ENCODE measurements at regions not wholly inside any gene's neighbourhood (a gene's known extent, or its start where the extent isn't known, plus 50 kb on each side); places are given as distances from the start of the nearest gene placed in this dataset.

DNA sequence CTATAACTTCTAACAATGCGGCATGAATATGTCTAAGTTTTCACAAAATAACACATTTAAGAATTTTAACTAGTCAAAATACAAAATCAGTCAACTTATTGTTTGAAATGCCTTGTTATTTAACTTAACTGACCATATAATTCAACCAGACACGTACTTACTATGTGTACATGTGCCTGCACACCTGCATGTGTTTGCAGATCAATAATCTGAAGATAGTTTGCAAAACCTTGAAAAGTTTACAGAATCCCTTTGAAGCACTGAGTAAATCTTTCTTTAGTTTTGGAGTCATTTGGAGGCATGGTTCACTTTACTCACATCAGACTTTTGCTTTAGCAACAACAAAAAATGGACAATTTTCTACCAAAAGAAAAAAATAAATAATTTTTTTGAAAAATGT lies 363.8 kb downstream of the PMP22 start:
- no peaks in the 10 kb centered on the region for H3K36me3 ChIP-seq (ENCODE audit: control insufficient read depth in 5 of 5, insufficient read depth in 5 of 5, low read length in 5 of 5)
- H3K9me3 ChIP-seq (ENCODE audit: control insufficient read depth in 5 of 5, low read length in 5 of 5) = peaks cover 0 to 4% (median 2%) of the 10 kb centered on the region in 5 donors
- no peak overlapping the region for H3K27ac ChIP-seq (ENCODE audit: low read depth, low read length)
- H3K4me1 ChIP-seq (ENCODE audit: control insufficient read depth in 5 of 5, insufficient read depth in 5 of 5, low read length in 5 of 5) = no peaks in the 10 kb centered on the region
- H3K4me3 ChIP-seq (ENCODE audit: low read depth in 1 of 5, low read length in 5 of 5) = no peak overlapping the region
- H3K27me3 ChIP-seq (ENCODE audit: control insufficient read depth in 5 of 5, insufficient read depth in 4 of 5, low read length in 5 of 5) = no peaks in the 10 kb centered on the region
- H3K9ac ChIP-seq (ENCODE audit: low read length in 5 of 5) = no peak overlapping the region

DNA sequence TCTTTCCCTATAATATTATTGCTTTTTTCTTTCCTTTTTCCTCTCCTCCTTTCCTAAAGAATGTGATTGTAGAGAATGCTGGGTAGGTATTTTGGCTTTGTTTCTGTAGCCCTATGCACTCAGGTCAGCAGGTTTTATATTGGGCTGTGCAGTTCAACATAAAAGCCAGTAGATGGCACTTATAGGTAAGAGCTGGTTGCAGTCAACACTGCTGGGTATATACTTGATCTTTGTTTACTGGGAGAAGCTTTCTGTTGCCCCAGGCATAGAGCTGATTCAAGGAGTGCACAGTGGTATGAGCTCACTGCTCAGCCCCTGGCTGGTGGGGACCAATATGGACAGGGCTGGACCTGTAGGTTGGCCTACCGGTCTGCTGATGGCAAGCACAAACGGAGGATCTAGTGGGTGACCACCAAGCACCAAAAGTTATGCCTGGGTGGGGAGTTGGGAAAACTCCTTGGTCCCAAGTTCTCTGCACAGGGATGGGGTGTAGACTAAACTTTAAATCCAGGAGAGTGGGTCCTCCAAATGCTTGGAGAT lies 378.9 kb downstream of the PMP22 start:
- H3K9me3 ChIP-seq (ENCODE audit: control insufficient read depth in 5 of 5, low read length in 5 of 5) = peaks cover 11 to 26% (median 19%) of the 10 kb centered on the region in 5 donors

DNA sequence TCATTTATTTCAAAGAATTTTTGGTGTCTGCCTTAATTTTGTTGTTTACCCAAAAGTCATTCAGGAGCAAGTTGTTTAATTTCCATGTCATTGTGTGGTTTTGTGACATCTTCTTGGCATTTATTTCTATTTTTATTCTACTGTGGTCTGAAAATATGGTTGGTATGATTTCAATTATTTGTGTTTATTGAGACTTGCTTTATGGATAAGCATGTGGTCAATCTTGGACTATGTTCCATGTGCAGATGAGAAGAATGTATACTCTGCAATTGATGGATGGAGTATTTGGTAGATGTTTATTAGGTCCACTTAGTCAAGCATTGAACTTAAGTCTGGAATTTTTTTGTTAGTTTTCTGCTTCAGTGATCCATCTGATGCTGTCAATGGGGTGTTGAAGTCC lies 383.0 kb downstream of the PMP22 start:
- Histone ChIP-seq H3K4me3 (ENCODE audit: low read depth in 1 of 5, low read length in 5 of 5) (no peak overlapping the region), H3K27me3 (ENCODE audit: control insufficient read depth in 5 of 5, insufficient read depth in 4 of 5, low read length in 5 of 5) (no peaks in the 10 kb centered on the region), H3K36me3 (ENCODE audit: control insufficient read depth in 5 of 5, insufficient read depth in 5 of 5, low read length in 5 of 5) (no peaks in the 10 kb centered on the region), H3K9me3 (ENCODE audit: control insufficient read depth in 5 of 5, low read length in 5 of 5) (peaks cover 9 to 16% (median 11%) of the 10 kb centered on the region in 5 donors), H3K27ac (ENCODE audit: low read depth, low read length) (no peak overlapping the region), H3K9ac (ENCODE audit: low read length in 5 of 5) (no peak overlapping the region), H3K4me1 (ENCODE audit: control insufficient read depth in 5 of 5, insufficient read depth in 5 of 5, low read length in 5 of 5) (no peaks in the 10 kb centered on the region)

More for the DNA sequence above, 378.9 kb downstream of the PMP22 start:
- Histone ChIP-seq H3K27ac (ENCODE audit: low read depth, low read length) (no peak overlapping the region), H3K9ac (ENCODE audit: low read length in 5 of 5) (no peak overlapping the region), H3K4me3 (ENCODE audit: low read depth in 1 of 5, low read length in 5 of 5) (peak overlapping the region in 1 of 5 donors; percentile 2), H3K36me3 (ENCODE audit: control insufficient read depth in 5 of 5, insufficient read depth in 5 of 5, low read length in 5 of 5) (no peaks in the 10 kb centered on the region), H3K4me1 (ENCODE audit: control insufficient read depth in 5 of 5, insufficient read depth in 5 of 5, low read length in 5 of 5) (no peaks in the 10 kb centered on the region), H3K27me3 (ENCODE audit: control insufficient read depth in 5 of 5, insufficient read depth in 4 of 5, low read length in 5 of 5) (no peaks in the 10 kb centered on the region)

DNA sequence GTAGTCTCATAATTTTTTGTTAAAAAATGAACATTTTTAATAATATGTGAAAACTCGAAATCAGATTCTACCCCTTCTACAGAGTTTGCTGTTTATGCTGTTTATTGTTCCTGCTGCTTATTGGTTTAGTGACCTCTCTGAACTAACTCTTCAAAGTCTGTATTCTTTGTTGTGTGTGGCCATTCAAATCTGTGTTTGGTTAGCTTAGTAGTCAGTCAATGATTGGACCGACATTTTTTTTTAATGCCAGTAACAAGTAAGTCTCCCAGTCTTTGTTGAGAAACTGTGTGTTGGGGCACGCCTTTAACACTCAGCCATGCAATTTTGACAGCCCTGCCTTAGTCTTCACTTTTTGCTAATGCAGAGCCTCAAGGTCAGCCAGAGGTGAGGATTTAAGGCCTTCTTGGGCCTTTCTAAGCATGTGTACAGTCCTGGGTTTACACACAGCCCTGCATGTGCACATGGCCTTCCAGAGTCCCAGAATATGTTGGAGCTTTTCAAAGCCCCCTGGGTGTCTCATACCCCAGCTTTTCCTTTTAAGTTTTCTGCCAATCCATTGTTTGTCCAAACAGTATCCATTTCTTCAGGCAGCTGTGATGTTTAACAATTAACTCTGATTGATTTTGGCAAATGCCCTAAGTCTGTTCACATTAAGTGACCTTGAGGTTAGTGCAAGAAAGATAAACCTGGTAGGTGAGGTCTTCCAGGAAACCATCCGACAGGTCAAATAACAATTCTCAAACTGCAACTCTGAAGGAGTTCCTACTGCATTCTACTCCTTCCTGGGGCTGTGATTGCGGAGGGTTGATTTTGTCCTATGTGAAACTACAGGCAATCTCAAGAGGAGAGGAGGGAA lies 389.3 kb downstream of the PMP22 start:
- H3K27ac ChIP-seq (ENCODE audit: low read depth, low read length) = no peak overlapping the region
- H3K4me1 ChIP-seq (ENCODE audit: control insufficient read depth in 5 of 5, insufficient read depth in 5 of 5, low read length in 5 of 5) = peaks cover 0 to 7% (median 4%) of the 10 kb centered on the region in 5 donors
- H3K36me3 ChIP-seq (ENCODE audit: control insufficient read depth in 5 of 5, insufficient read depth in 5 of 5, low read length in 5 of 5) = no peaks in the 10 kb centered on the region
- H3K4me3 ChIP-seq (ENCODE audit: low read depth in 1 of 5, low read length in 5 of 5) = no peak overlapping the region
- no peaks in the 10 kb centered on the region for H3K9me3 ChIP-seq (ENCODE audit: control insufficient read depth in 5 of 5, low read length in 5 of 5)
- no peaks in the 10 kb centered on the region for H3K27me3 ChIP-seq (ENCODE audit: control insufficient read depth in 5 of 5, insufficient read depth in 4 of 5, low read length in 5 of 5)
- no peak overlapping the region for H3K9ac ChIP-seq (ENCODE audit: low read length in 5 of 5)

DNA sequence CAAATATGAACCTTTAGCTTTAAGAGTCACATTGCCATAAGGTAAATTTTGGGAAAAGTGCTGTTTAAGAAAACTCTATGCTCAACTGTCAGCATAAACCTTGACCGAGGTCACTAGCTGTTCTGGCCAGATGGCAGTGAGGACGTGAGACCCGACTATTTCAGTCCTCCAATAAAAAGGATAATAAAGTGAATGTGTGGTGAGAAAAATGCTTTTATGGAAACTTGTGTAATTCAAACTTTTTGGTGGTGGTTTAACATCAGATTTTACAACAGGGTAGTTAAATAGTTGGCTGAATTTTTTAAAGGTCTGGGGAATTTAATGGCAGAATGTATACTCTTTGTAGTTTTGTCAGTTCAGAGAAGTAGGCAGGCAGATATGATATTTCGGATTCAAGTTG lies 391.1 kb downstream of the PMP22 start:
- no peaks in the 10 kb centered on the region for H3K27me3 ChIP-seq (ENCODE audit: control insufficient read depth in 5 of 5, insufficient read depth in 4 of 5, low read length in 5 of 5)
- H3K9ac ChIP-seq (ENCODE audit: low read length in 5 of 5) = no peak overlapping the region
- H3K4me3 ChIP-seq (ENCODE audit: low read depth in 1 of 5, low read length in 5 of 5) = no peak overlapping the region
- H3K9me3 ChIP-seq (ENCODE audit: control insufficient read depth in 5 of 5, low read length in 5 of 5) = no peaks in the 10 kb centered on the region
- peaks cover 0 to 7% (median 4%) of the 10 kb centered on the region in 5 donors for H3K4me1 ChIP-seq (ENCODE audit: control insufficient read depth in 5 of 5, insufficient read depth in 5 of 5, low read length in 5 of 5)
- H3K36me3 ChIP-seq (ENCODE audit: control insufficient read depth in 5 of 5, insufficient read depth in 5 of 5, low read length in 5 of 5) = no peaks in the 10 kb centered on the region
- no peak overlapping the region for H3K27ac ChIP-seq (ENCODE audit: low read depth, low read length)

- H3K9ac ChIP-seq (ENCODE audit: low read length in 5 of 5) = no peak overlapping the region
- no peaks in the 10 kb centered on the region for H3K27me3 ChIP-seq (ENCODE audit: control insufficient read depth in 5 of 5, insufficient read depth in 4 of 5, low read length in 5 of 5)
- no peaks in the 10 kb centered on the region for H3K9me3 ChIP-seq (ENCODE audit: control insufficient read depth in 5 of 5, low read length in 5 of 5)
- H3K4me3 ChIP-seq (ENCODE audit: low read depth in 1 of 5, low read length in 5 of 5) = no peak overlapping the region
- no peak overlapping the region for H3K27ac ChIP-seq (ENCODE audit: low read depth, low read length)
- H3K36me3 ChIP-seq (ENCODE audit: control insufficient read depth in 5 of 5, insufficient read depth in 5 of 5, low read length in 5 of 5) = no peaks in the 10 kb centered on the region
- H3K4me1 ChIP-seq (ENCODE audit: control insufficient read depth in 5 of 5, insufficient read depth in 5 of 5, low read length in 5 of 5) = peaks cover 0 to 7% (median 4%) of the 10 kb centered on the region in 5 donors
Observed at GRCh38 chr17:14873540-14873939, 391.6 kb downstream of the PMP22 start.

DNA sequence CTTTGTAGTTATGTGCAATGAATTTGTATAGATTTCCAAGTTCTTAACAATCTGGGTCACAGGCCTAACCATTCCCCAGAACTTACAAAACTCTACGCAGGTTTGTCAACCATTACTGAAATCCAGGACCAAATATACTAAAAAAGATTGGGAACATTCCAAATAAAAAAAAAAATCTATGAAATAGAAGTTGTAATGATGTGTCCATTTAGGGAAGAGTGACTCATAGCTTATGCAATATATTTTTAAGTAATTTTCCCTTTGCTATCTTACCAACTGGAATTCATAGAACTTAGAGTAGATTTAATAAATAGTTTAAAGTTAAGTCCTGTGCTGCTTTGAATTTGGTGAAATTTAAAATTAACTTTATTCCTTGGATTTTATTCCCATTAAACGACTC lies 393.2 kb downstream of the PMP22 start:
- H3K27ac ChIP-seq (ENCODE audit: low read depth, low read length) = no peak overlapping the region
- H3K36me3 ChIP-seq (ENCODE audit: control insufficient read depth in 5 of 5, insufficient read depth in 5 of 5, low read length in 5 of 5) = no peaks in the 10 kb centered on the region
- H3K9me3 ChIP-seq (ENCODE audit: control insufficient read depth in 5 of 5, low read length in 5 of 5) = no peaks in the 10 kb centered on the region
- H3K4me1 ChIP-seq (ENCODE audit: control insufficient read depth in 5 of 5, insufficient read depth in 5 of 5, low read length in 5 of 5) = peaks cover 0 to 7% (median 4%) of the 10 kb centered on the region in 5 donors
- no peaks in the 10 kb centered on the region for H3K27me3 ChIP-seq (ENCODE audit: control insufficient read depth in 5 of 5, insufficient read depth in 4 of 5, low read length in 5 of 5)
- no peak overlapping the region for H3K9ac ChIP-seq (ENCODE audit: low read length in 5 of 5)
- no peak overlapping the region for H3K4me3 ChIP-seq (ENCODE audit: low read depth in 1 of 5, low read length in 5 of 5)

DNA sequence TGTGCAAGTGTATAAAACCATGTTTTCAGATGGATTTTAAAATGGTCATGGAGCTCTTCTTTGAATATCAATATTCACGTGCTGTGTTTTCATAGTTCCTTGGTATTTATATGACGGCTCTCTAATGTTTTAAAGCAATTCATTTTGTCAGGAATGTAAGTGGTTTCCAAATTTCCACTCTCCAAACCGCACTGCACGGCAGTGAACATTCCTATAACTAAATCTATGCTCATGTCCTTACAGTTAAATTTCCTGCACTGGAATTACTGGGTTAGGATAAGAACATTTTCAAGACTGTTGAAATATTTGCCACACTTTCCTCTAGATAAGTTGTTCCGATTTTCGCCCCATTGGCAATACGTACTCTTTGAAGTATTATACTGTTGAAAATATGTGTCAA lies 398.9 kb downstream of the PMP22 start:
- no peaks in the 10 kb centered on the region for H3K27me3 ChIP-seq (ENCODE audit: control insufficient read depth in 5 of 5, insufficient read depth in 4 of 5, low read length in 5 of 5)
- H3K4me3 ChIP-seq (ENCODE audit: low read depth in 1 of 5, low read length in 5 of 5) = no peak overlapping the region

DNA sequence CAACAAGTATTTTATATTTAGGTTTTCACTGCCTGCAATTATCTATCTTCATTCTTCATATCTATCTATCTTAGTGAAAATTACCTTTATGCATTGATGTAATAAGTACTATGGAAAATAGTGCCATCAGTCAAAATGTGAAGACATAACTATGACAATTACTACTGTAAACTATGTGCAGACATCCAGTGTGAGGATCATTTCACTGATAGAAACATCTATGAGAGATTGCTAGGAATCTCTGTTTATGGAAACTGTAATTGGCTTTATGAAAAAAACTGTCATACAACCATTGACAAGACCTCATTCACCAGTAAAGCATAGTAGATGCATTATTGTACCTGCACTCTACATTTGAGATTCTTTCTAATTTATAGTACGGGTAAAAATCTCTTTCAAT lies 401.0 kb downstream of the PMP22 start:
- no peaks in the 10 kb centered on the region for H3K4me1 ChIP-seq (ENCODE audit: control insufficient read depth in 5 of 5, insufficient read depth in 5 of 5, low read length in 5 of 5)
- no peak overlapping the region for H3K4me3 ChIP-seq (ENCODE audit: low read depth in 1 of 5, low read length in 5 of 5)
- no peaks in the 10 kb centered on the region for H3K9me3 ChIP-seq (ENCODE audit: control insufficient read depth in 5 of 5, low read length in 5 of 5)
- no peaks in the 10 kb centered on the region for H3K36me3 ChIP-seq (ENCODE audit: control insufficient read depth in 5 of 5, insufficient read depth in 5 of 5, low read length in 5 of 5)
- H3K9ac ChIP-seq (ENCODE audit: low read length in 5 of 5) = no peak overlapping the region
- no peak overlapping the region for H3K27ac ChIP-seq (ENCODE audit: low read depth, low read length)
- no peaks in the 10 kb centered on the region for H3K27me3 ChIP-seq (ENCODE audit: control insufficient read depth in 5 of 5, insufficient read depth in 4 of 5, low read length in 5 of 5)

More for the DNA sequence above, 398.9 kb downstream of the PMP22 start:
- Histone ChIP-seq H3K4me1 (ENCODE audit: control insufficient read depth in 5 of 5, insufficient read depth in 5 of 5, low read length in 5 of 5) (no peaks in the 10 kb centered on the region), H3K9ac (ENCODE audit: low read length in 5 of 5) (no peak overlapping the region), H3K36me3 (ENCODE audit: control insufficient read depth in 5 of 5, insufficient read depth in 5 of 5, low read length in 5 of 5) (no peaks in the 10 kb centered on the region), H3K27ac (ENCODE audit: low read depth, low read length) (no peak overlapping the region), H3K9me3 (ENCODE audit: control insufficient read depth in 5 of 5, low read length in 5 of 5) (no peaks in the 10 kb centered on the region)

GRCh38 chr17:14859542-14859941 lies 405.6 kb downstream of the PMP22 start:
- no peaks in the 10 kb centered on the region for H3K36me3 ChIP-seq (ENCODE audit: control insufficient read depth in 5 of 5, insufficient read depth in 5 of 5, low read length in 5 of 5)
- no peaks in the 10 kb centered on the region for H3K9me3 ChIP-seq (ENCODE audit: control insufficient read depth in 5 of 5, low read length in 5 of 5)
- no peak overlapping the region for H3K27ac ChIP-seq (ENCODE audit: low read depth, low read length)
- H3K4me3 ChIP-seq (ENCODE audit: low read depth in 1 of 5, low read length in 5 of 5) = no peak overlapping the region
- H3K27me3 ChIP-seq (ENCODE audit: control insufficient read depth in 5 of 5, insufficient read depth in 4 of 5, low read length in 5 of 5) = no peaks in the 10 kb centered on the region
- H3K4me1 ChIP-seq (ENCODE audit: control insufficient read depth in 5 of 5, insufficient read depth in 5 of 5, low read length in 5 of 5) = no peaks in the 10 kb centered on the region
- no peak overlapping the region for H3K9ac ChIP-seq (ENCODE audit: low read length in 5 of 5)

Measured in subcutaneous abdominal adipose tissue (tissue), 5 donors.